Testis (tissue), 2 donors: ENCODE measurements at regions not wholly inside any gene's neighbourhood (a gene's known extent, or its start where the extent isn't known, plus 50 kb on each side); places are given as distances from the start of the nearest gene placed in this dataset.

ENCODE experiments used
- POLR2A ChIP-seq: fragments of 450-650 bp; IDR thresholded peaks from one replicate; pipeline ENCODE4 v1.6.1; 2017; ENCODE audit warnings: antibody characterized with exemption, mild to moderate bottlenecking, moderate library complexity
- TF ChIP-seq, protein P1 (sequence below), 3 experiments: fragments of 450-650 bp in 2 of 3; fragments of 200-600 bp in 1 of 3; sonication (generic) in 1 of 3; IDR thresholded peaks; one replicate each; pipeline ENCODE4 v1.5.1; 2016 to 2019; ENCODE audit warnings: antibody characterized with exemption in 3 of 3, mild to moderate bottlenecking in 2 of 3, moderate library complexity in 1 of 3

- TF ChIP-seq, protein P1, sequence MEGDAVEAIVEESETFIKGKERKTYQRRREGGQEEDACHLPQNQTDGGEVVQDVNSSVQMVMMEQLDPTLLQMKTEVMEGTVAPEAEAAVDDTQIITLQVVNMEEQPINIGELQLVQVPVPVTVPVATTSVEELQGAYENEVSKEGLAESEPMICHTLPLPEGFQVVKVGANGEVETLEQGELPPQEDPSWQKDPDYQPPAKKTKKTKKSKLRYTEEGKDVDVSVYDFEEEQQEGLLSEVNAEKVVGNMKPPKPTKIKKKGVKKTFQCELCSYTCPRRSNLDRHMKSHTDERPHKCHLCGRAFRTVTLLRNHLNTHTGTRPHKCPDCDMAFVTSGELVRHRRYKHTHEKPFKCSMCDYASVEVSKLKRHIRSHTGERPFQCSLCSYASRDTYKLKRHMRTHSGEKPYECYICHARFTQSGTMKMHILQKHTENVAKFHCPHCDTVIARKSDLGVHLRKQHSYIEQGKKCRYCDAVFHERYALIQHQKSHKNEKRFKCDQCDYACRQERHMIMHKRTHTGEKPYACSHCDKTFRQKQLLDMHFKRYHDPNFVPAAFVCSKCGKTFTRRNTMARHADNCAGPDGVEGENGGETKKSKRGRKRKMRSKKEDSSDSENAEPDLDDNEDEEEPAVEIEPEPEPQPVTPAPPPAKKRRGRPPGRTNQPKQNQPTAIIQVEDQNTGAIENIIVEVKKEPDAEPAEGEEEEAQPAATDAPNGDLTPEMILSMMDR (IDR thresholded peaks at IDR 0.05) = no peak
- no peak for TF ChIP-seq POLR2A
Observed at GRCh38 chr12:105912882-105913678, 225.7 kb downstream of the NUAK1 start.
